ENCODE measurements at regions not wholly inside any gene's neighbourhood (a gene's known extent, or its start where the extent isn't known, plus 50 kb on each side); places are given as distances from the start of the nearest gene placed in this dataset.

DNA sequence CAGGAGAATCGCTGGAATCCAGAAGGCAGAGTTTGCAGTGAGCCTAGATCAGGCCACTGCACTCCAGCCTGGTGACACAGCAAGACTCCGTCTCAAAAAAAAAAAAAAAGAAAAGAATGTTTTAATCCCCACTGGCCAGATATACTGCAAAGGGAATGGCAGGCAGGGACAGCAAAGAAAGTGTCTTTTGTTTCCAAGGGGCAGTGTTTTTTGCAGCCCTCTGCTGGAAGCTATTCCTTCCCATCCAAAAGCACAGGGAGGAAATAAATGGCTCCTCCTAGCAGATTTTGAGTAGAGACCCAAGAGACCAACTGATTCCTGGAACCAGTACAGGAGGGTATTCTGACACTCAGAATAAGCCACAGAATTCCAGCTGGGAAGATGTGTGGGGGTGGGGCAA, 112.5 kb upstream of the STMND1 start:
- Histone ChIP-seq H3K36me3 (replicated peaks in 1 of 2) (no peaks in the 10 kb centered on the region), H3K4me3 (no peak overlapping the region), H3K27me3 (no peaks in the 10 kb centered on the region), H3K4me1 (replicated peaks in 1 of 2) (no peaks in the 10 kb centered on the region), H3K9me3 (replicated peaks in 1 of 3) (no peaks in the 10 kb centered on the region), H3K27ac (no peak overlapping the region)
- intact Hi-C loops (cut with DNase I), result no loop called here
- TF ChIP-seq POLR2A (IDR thresholded peaks at IDR 0.05), result no peak
- TF ChIP-seq, protein P1, sequence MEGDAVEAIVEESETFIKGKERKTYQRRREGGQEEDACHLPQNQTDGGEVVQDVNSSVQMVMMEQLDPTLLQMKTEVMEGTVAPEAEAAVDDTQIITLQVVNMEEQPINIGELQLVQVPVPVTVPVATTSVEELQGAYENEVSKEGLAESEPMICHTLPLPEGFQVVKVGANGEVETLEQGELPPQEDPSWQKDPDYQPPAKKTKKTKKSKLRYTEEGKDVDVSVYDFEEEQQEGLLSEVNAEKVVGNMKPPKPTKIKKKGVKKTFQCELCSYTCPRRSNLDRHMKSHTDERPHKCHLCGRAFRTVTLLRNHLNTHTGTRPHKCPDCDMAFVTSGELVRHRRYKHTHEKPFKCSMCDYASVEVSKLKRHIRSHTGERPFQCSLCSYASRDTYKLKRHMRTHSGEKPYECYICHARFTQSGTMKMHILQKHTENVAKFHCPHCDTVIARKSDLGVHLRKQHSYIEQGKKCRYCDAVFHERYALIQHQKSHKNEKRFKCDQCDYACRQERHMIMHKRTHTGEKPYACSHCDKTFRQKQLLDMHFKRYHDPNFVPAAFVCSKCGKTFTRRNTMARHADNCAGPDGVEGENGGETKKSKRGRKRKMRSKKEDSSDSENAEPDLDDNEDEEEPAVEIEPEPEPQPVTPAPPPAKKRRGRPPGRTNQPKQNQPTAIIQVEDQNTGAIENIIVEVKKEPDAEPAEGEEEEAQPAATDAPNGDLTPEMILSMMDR (IDR thresholded peaks at IDR 0.05), result no peak
- 71 to 87% (median 79%) methylated on average over 2 of the region's 2 CpGs for WGBS, 4 donors
- DNase-seq, result no peak

GRCh38 chr6:16987996-16988395, 113.9 kb upstream of the STMND1 start:
- H3K4me3 ChIP-seq, result no peak overlapping the region
- no peaks in the 10 kb centered on the region for H3K4me1 ChIP-seq (replicated peaks in 1 of 2)
- no peak for DNase-seq
- 78 to 88% (median 84%) methylated on average over 1 of the region's 1 CpG for WGBS, 4 donors
- TF ChIP-seq POLR2A (IDR thresholded peaks at IDR 0.05), result no peak
- TF ChIP-seq, protein P1 (IDR thresholded peaks at IDR 0.05), result no peak
- H3K27me3 ChIP-seq, result peaks cover 3% of the 10 kb centered on the region
- no peak overlapping the region for H3K27ac ChIP-seq
- no peaks in the 10 kb centered on the region for H3K36me3 ChIP-seq (replicated peaks in 1 of 2)
- intact Hi-C loops (cut with DNase I), result no loop called here
- no peaks in the 10 kb centered on the region for H3K9me3 ChIP-seq (replicated peaks in 1 of 3)

DNA sequence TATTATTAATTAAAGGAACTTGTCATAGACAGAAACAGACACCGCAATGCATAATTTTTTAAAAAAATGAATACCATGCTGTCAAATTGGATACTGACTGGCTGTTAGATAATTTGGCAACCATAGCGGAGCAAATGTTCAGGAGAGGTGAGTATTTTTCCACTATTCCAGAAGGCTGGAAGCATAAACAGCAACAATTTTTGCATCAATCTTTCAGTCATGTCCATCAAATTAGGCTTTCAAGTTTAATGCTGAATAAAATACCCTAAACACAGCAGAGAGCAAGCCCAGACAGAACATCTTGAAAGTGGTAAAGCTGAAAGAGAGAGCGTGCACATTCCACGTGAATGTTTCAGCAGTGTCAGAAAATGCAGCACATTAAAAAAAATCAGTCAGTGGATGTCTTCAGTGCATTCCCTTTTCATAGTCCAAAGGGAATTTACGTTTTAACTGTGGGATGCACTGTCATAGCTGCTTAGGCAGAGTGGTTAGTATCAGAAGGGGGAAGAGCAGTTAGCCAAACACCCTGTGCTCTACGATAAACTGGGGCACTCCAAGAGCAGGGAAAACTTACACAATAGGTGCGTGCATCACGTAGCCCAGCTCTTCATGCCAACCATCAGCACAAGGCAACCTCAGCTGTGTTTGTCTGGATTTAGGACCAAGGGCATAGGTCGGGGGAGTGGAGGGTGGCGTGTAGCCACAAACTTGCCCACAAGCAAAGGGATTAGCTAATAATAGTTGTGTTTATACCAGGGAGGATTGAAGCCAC, 116.2 kb upstream of the STMND1 start:
- Histone ChIP-seq H3K4me3 (no peak overlapping the region), H3K27ac (no peak overlapping the region), H3K27me3 (peaks cover 9% of the 10 kb centered on the region), H3K4me1 (replicated peaks in 1 of 2) (no peaks in the 10 kb centered on the region), H3K36me3 (replicated peaks in 1 of 2) (no peaks in the 10 kb centered on the region), H3K9me3 (replicated peaks in 1 of 3) (no peaks in the 10 kb centered on the region)
- TF ChIP-seq POLR2A (IDR thresholded peaks at IDR 0.05), result no peak
- TF ChIP-seq, protein P1 (IDR thresholded peaks at IDR 0.05), result no peak
- intact Hi-C loops (cut with DNase I), result no loop called here
- DNase-seq, result no peak
- WGBS, 4 donors, result 55 to 58% (median 56%) methylated on average over 10 of the region's 10 CpGs

DNA sequence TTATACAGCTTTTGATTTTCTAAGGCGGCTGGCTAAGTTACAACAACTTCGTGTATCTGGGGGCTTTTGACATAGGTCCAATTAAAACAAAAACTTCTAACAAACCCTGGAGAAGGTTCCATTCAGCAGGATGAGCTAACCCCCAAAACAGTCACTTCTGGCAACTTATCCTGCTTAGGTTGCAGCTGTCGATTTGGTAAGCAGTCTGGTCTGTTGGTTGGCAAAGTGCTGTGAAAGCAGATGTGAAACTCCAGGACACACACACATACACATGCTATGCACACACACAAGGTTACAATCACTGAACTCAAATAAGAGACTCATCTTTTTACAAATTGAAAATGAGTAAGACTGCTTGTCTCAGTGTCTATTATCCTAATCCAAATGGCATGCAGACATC, 119.0 kb upstream of the STMND1 start:
- H3K36me3 ChIP-seq (replicated peaks in 1 of 2), result no peaks in the 10 kb centered on the region
- H3K27ac ChIP-seq, result no peak overlapping the region
- no peaks in the 10 kb centered on the region for H3K9me3 ChIP-seq (replicated peaks in 1 of 3)
- no peak overlapping the region for H3K4me3 ChIP-seq
- DNase-seq, result peak in 2 of 7 donors; percentile 2 to 20
- no peaks in the 10 kb centered on the region for H3K4me1 ChIP-seq (replicated peaks in 1 of 2)
- WGBS, 4 donors, result 54 to 69% (median 62%) methylated on average over 3 of the region's 3 CpGs
- TF ChIP-seq POLR2A (IDR thresholded peaks at IDR 0.05), result no peak
- TF ChIP-seq, protein P1 (IDR thresholded peaks at IDR 0.05), result no peak
- H3K27me3 ChIP-seq, result peaks cover 17% of the 10 kb centered on the region
- intact Hi-C loops (cut with DNase I), result no loop called here

Data from adrenal gland (tissue), 9 donors.